ENCODE measurements at regions not wholly inside any gene's neighbourhood (a gene's known extent, or its start where the extent isn't known, plus 50 kb on each side); places are given as distances from the start of the nearest gene placed in this dataset.

DNA sequence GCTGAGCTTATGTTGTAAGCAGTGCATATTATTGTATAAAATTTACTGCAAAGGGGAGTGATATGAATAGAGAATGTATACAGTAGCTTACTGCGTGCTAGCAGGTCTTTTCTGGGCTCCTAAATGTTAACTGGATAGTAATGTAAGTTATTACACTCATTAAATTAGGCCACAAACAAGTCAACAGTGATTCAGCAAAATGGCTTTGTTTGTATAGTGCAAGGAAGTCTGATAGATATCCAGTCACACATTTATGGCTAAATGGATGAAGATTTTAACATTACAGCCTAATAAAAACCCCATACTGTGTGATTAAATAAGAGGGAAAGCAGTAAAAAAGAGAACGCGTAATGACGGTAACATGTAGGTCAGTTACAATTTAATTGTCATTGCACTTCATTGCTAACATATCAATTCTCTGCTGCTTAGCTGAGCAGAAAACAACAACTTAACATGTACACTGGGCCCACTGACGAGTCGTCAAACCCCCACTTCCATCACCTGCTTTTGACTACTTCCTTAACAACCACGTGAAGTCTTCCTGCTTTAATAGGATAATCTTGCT, 665.0 kb upstream of the FANCL start (continued):
- no peak for TF ChIP-seq KDM5A (IDR thresholded peaks at IDR 0.05; ENCODE audit: low read length)
- no peak for TF ChIP-seq JUN (IDR thresholded peaks at IDR 0.05; ENCODE audit: low read depth, low read length)
- TF ChIP-seq BRCA1 (IDR thresholded peaks at IDR 0.05; ENCODE audit: low read depth, low read length), result no peak
- no peak for TF ChIP-seq SIX5 (IDR thresholded peaks at IDR 0.05; ENCODE audit: low read depth, low read length)
